ENCODE measurements at regions not wholly inside any gene's neighbourhood (a gene's known extent, or its start where the extent isn't known, plus 50 kb on each side); places are given as distances from the start of the nearest gene placed in this dataset.
"Not testable (repeated sequence)": the region's sequence is repeated elsewhere in the genome, so short reads cannot be mapped to it uniquely, and the experiment has no call there.

GRCh38 chr6:116997496-116997895, 120.5 kb downstream of the RFX6 start:
- H3K4me3 ChIP-seq (ENCODE audit: low read length), result no peak overlapping the region
- H4K20me1 ChIP-seq (ENCODE audit: control insufficient read depth, insufficient read depth, low read depth, low read length), result no peaks in the 10 kb centered on the region
- no peaks in the 10 kb centered on the region for H3K4me1 ChIP-seq (ENCODE audit: control insufficient read depth, low read length)
- H3K36me3 ChIP-seq (ENCODE audit: control insufficient read depth, low read length), result no peaks in the 10 kb centered on the region
- H3K9me3 ChIP-seq (ENCODE audit: control insufficient read depth, insufficient read depth, low read length), result no peaks in the 10 kb centered on the region
- no peak for TF ChIP-seq CTCF (IDR thresholded peaks at IDR 0.05; ENCODE audit: low read depth, low read length, poor library complexity, severe bottlenecking)
- TF ChIP-seq EZH2phosphoT487 (IDR thresholded peaks at IDR 0.05; ENCODE audit: borderline replicate concordance, low read length), result no peak
- H3K27me3 ChIP-seq (ENCODE audit: control insufficient read depth, low read length), result no peaks in the 10 kb centered on the region
- H3F3A ChIP-seq (ENCODE audit: control insufficient read depth, insufficient read depth), result no peaks in the 10 kb centered on the region
- H3K79me2 ChIP-seq (ENCODE audit: control insufficient read depth, low read length), result no peaks in the 10 kb centered on the region
- no peak overlapping the region for H3K27ac ChIP-seq (ENCODE audit: low read depth, low read length)
- H3K9me2 ChIP-seq (replicated peaks; ENCODE audit: control insufficient read depth, low read length), result no peaks in the 10 kb centered on the region
- no peak overlapping the region for H3K4me2 ChIP-seq (ENCODE audit: low read length)

- H3F3A ChIP-seq (ENCODE audit: control insufficient read depth, insufficient read depth), result no peaks in the 10 kb centered on the region
- no peaks in the 10 kb centered on the region for H3K79me2 ChIP-seq (ENCODE audit: control insufficient read depth, low read length)
- H3K36me3 ChIP-seq (ENCODE audit: control insufficient read depth, low read length), result no peaks in the 10 kb centered on the region
- TF ChIP-seq CTCF (IDR thresholded peaks at IDR 0.05; ENCODE audit: low read depth, low read length, poor library complexity, severe bottlenecking) (no peak), EZH2phosphoT487 (IDR thresholded peaks at IDR 0.05; ENCODE audit: borderline replicate concordance, low read length) (no peak)
- H3K9me2 ChIP-seq (replicated peaks; ENCODE audit: control insufficient read depth, low read length), result no peaks in the 10 kb centered on the region
- H3K9me3 ChIP-seq (ENCODE audit: control insufficient read depth, insufficient read depth, low read length), result no peaks in the 10 kb centered on the region
- no peak overlapping the region for H3K4me3 ChIP-seq (ENCODE audit: low read length)
- no peaks in the 10 kb centered on the region for H3K4me1 ChIP-seq (ENCODE audit: control insufficient read depth, low read length)
- H3K27me3 ChIP-seq (ENCODE audit: control insufficient read depth, low read length), result no peaks in the 10 kb centered on the region
- no peak overlapping the region for H3K27ac ChIP-seq (ENCODE audit: low read depth, low read length)
- no peak overlapping the region for H3K4me2 ChIP-seq (ENCODE audit: low read length)
- no peaks in the 10 kb centered on the region for H4K20me1 ChIP-seq (ENCODE audit: control insufficient read depth, insufficient read depth, low read depth, low read length)
These were observed 130.6 kb downstream of the RFX6 start for GRCh38 chr6:117007659-117008058.

GRCh38 chr6:117008618-117009017, 131.6 kb downstream of the RFX6 start:
- H3K4me2 ChIP-seq (ENCODE audit: low read length), result no peak overlapping the region
- H3K27ac ChIP-seq (ENCODE audit: low read depth, low read length), result no peak overlapping the region
- H3K4me1 ChIP-seq (ENCODE audit: control insufficient read depth, low read length), result no peaks in the 10 kb centered on the region
- no peaks in the 10 kb centered on the region for H3K9me2 ChIP-seq (replicated peaks; ENCODE audit: control insufficient read depth, low read length)
- no peak overlapping the region for H3K4me3 ChIP-seq (ENCODE audit: low read length)
- H3K79me2 ChIP-seq (ENCODE audit: control insufficient read depth, low read length), result no peaks in the 10 kb centered on the region
- no peaks in the 10 kb centered on the region for H3K27me3 ChIP-seq (ENCODE audit: control insufficient read depth, low read length)
- no peaks in the 10 kb centered on the region for H3K36me3 ChIP-seq (ENCODE audit: control insufficient read depth, low read length)
- H3F3A ChIP-seq (ENCODE audit: control insufficient read depth, insufficient read depth), result no peaks in the 10 kb centered on the region
- H3K9me3 ChIP-seq (ENCODE audit: control insufficient read depth, insufficient read depth, low read length), result no peaks in the 10 kb centered on the region
- TF ChIP-seq CTCF (IDR thresholded peaks at IDR 0.05; ENCODE audit: low read depth, low read length, poor library complexity, severe bottlenecking), result no peak
- TF ChIP-seq EZH2phosphoT487 (IDR thresholded peaks at IDR 0.05; ENCODE audit: borderline replicate concordance, low read length), result no peak
- H4K20me1 ChIP-seq (ENCODE audit: control insufficient read depth, insufficient read depth, low read depth, low read length), result no peaks in the 10 kb centered on the region

- H3K27me3 ChIP-seq (ENCODE audit: control insufficient read depth, low read length); H3K27ac ChIP-seq (ENCODE audit: low read depth, low read length); H3K4me1 ChIP-seq (ENCODE audit: control insufficient read depth, low read length); H4K20me1 ChIP-seq (ENCODE audit: control insufficient read depth, insufficient read depth, low read depth, low read length); H3K4me3 ChIP-seq (ENCODE audit: low read length); H3K36me3 ChIP-seq (ENCODE audit: control insufficient read depth, low read length); H3K9me2 ChIP-seq (replicated peaks; ENCODE audit: control insufficient read depth, low read length); H3K79me2 ChIP-seq (ENCODE audit: control insufficient read depth, low read length); H3K9me3 ChIP-seq (ENCODE audit: control insufficient read depth, insufficient read depth, low read length); H3F3A ChIP-seq (ENCODE audit: control insufficient read depth, insufficient read depth); H3K4me2 ChIP-seq (ENCODE audit: low read length): not testable (repeated sequence)
These were observed 137.8 kb downstream of the RFX6 start for GRCh38 chr6:117014641-117015473.

GRCh38 chr6:117015474-117015804, 138.4 kb downstream of the RFX6 start:
- H3K4me2 ChIP-seq (ENCODE audit: low read length); H3K27ac ChIP-seq (ENCODE audit: low read depth, low read length); H3F3A ChIP-seq (ENCODE audit: control insufficient read depth, insufficient read depth); H3K4me1 ChIP-seq (ENCODE audit: control insufficient read depth, low read length); H3K27me3 ChIP-seq (ENCODE audit: control insufficient read depth, low read length); H4K20me1 ChIP-seq (ENCODE audit: control insufficient read depth, insufficient read depth, low read depth, low read length); H3K79me2 ChIP-seq (ENCODE audit: control insufficient read depth, low read length); H3K4me3 ChIP-seq (ENCODE audit: low read length); H3K9me2 ChIP-seq (replicated peaks; ENCODE audit: control insufficient read depth, low read length); H3K36me3 ChIP-seq (ENCODE audit: control insufficient read depth, low read length); H3K9me3 ChIP-seq (ENCODE audit: control insufficient read depth, insufficient read depth, low read length): not testable (repeated sequence)
